GM08714 (cell line): ENCODE measurements at regions not wholly inside any gene's neighbourhood (a gene's known extent, or its start where the extent isn't known, plus 50 kb on each side); places are given as distances from the start of the nearest gene placed in this dataset.
"Not testable (repeated sequence)": the region's sequence is repeated elsewhere in the genome, so short reads cannot be mapped to it uniquely, and the experiment has no call there.

ENCODE experiments used
- H3K4me3 ChIP-seq: fragments of 200-500 bp; sonication (Bioruptor generic); 2 replicates; pipeline ENCODE4 v1.5.1; 2014; ENCODE audit warnings: mild to moderate bottlenecking, low read length, inconsistent platforms
- ZNF274 ChIP-seq: IDR thresholded peaks from 2 replicates; pipeline ENCODE4 v1.6.1; 2012; ENCODE audit warnings: mild to moderate bottlenecking, low read depth, low read length

DNA sequence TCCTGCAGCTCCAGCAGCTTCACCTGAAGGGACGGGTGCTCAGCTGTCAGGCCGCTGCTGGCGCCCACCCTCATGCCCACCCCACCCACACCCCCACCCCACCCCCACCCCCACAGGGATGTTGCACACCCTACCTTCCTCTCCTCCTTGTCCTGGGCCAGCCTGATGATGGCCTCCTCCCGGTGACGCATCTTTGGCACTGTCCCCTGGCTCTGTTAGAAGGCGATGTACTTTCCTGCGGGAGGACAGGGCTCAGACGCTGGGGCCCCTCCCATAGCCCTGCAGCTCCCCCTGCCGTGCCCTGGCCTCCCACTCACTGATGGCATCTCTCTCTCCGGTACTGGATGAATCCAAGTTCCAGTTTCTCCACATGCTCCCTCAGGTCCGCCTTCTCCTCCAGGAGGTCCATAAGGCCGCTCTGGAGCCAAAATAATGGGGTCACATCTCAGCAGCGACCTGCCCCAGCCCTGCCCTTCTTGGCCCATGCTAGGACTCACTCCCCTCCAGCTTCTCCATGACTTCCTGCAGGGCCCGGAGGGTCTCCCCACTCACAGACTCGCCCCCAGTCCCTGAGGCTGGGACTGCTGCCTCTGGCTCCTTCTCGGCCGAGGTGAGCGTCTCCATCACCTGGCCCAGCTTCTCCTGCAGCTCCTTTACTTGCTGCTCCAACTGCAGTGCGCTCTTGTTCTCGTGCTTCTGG is 55.2 kb downstream of the GOLGA8B start:
- H3K4me3 ChIP-seq: not testable (repeated sequence)

DNA sequence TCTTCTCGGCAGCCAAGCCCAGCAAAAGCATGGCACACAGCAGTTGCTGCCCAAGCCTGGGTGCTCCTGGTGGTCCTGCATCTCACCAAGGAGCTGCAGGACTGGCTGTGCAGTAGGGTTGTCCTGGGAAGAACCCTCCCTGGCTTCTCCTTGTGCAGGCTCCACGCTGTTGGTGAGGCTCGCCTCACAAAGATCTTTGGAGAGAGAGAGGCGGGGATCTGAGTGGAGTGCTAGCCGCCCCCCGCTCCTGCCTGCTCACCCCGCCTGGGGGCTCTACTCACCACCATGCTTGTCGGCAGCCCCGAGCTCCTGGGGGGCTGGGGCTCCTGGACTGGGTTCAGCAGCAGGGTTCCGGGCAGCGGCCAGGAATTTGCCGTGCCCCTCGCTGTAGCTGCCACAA is 55.8 kb downstream of the GOLGA8B start:
- H3K4me3 ChIP-seq: not testable (repeated sequence)

DNA sequence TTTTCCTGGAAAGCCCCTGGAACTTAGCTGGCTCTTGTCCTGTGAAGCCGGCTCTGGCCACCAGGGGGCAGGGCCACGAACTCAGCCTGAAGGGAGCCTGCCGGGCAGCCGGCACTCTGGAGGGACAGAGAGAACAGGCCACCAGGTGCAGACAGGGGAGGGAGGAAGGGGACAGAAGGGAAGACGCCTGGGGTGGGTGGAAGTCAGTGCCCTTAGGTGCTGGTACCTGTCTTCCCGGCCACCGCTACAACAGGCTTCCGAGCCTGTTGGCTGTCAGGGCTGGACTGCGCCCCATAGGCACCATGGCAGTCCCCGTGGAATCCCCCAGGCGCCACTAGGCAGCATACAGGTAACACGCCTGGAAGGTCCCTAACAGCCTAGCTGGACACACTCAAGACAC is 59.6 kb downstream of the GOLGA8B start:
- H3K4me3 ChIP-seq: not testable (repeated sequence)

DNA sequence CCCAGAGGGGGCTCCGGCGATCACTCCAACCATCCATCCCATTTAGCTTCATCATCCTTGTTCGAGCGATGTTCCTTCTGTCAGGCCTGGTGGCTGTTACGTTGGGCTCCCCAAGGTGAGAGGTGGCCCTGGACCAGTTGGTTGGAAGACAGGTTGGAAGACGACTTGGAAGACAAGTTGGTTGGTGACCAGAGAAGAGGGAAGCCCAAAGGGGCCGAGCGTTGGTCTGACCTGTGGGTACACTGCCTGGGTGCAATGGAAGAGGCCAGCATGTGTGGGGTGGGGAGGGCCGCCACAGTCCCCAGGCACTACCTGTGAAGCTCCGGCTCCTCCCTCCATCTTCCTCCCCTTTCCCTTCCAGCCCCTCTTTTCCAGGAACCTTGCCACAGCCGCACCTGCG is 60.9 kb downstream of the GOLGA8B start:
- H3K4me3 ChIP-seq: not testable (repeated sequence)

DNA sequence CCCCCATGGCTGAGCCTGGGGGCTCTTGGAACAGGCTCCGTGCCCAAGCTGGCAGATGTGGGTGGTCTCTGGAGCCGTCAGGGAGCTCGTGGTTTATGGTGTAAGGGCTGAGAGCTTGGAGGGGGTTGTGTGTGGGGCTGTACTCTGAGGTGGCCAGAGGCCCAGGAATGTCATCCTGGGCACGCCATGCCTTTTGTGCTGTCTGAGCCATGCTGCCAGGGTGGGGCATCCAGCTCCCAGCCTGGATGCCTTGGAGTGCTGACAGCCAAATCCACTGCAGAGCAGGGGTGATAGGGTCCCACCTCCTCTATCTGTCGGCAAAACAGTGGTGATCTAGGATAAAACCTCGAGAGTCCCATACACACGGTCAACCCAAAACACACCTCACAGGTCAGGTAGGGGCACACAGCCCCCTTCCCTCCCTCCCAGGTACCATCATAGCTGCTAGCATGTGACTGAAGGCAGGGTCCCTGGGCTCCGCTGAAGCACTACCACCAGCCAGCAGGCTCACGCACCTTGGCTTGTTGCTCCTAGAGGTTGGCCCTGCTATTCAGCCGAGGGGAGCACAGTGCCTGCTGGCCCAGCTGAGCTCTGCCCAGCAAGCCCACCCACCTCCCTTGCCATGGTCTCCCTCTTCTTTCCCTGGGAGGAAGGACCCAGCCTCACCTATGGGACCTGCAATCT is 61.5 kb downstream of the GOLGA8B start:
- not testable (repeated sequence) for H3K4me3 ChIP-seq

DNA sequence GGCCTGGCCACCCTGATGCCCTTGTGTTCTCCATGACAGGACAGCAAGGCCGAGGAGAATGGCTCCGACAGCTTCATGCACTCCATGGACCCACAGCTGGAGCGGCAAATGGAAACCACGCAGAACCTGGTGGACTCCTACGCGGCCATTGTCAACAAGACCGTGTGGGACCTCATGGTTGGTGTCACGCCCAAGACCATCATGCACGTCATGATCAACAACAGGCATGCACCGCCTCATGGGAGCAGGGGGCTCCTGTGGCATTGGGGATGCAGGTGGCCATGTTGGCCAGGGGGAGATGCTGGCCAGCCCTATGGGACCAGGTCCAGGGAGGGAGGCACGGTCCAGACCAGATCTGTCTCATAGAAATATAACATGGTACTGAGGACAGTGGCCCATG is 62.9 kb downstream of the GOLGA8B start:
- no peak for TF ChIP-seq ZNF274
- no peak overlapping the region for H3K4me3 ChIP-seq

DNA sequence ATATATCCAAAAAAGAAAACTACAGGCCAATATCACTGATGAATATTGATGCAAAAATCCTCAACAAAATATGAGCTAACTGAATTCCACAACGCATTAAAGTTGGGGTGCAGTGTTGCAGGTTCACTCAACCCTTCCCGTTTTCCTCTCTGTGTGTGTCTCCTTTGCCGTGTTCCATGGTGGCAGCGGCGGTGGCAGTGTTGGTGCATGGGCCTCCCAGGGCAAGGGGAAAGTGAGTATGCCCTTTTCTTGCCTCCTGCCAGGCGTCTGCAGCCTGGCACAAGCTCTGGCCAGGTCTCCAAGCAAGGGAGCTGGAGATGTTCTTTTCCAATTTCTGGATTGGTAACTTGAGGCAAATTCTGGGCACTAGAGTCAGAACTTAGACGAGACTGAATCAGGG is 63.4 kb downstream of the GOLGA8B start:
- H3K4me3 ChIP-seq: not testable (repeated sequence)

- no peak for TF ChIP-seq ZNF274
- H3K4me3 ChIP-seq: peak overlapping the region; percentile 61; the same call in 1 of the 2 replicates
These were observed 69.2 kb downstream of the GOLGA8B start for GRCh38 chr15:34514251-34514670.

DNA sequence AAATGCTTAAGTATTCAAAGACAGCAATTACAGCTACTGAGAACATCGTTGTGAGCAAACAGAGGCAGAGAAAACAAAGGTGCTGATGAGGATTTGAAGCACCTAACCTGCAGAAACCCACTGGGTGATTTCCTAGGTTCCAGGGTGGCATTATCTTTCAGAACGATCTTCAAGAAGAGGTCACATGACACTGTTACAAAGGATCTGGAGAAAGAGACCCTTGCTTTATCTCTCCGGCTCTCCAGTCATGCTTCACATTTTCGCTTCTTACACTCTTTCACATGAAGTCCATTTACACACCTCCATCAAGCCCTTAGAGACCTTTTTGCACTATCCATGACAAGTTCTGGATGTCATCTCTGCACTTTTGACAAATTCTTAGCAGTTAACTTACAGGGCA is 70.8 kb downstream of the GOLGA8B start:
- H3K4me3 ChIP-seq: no peak overlapping the region
- no peak for TF ChIP-seq ZNF274

DNA sequence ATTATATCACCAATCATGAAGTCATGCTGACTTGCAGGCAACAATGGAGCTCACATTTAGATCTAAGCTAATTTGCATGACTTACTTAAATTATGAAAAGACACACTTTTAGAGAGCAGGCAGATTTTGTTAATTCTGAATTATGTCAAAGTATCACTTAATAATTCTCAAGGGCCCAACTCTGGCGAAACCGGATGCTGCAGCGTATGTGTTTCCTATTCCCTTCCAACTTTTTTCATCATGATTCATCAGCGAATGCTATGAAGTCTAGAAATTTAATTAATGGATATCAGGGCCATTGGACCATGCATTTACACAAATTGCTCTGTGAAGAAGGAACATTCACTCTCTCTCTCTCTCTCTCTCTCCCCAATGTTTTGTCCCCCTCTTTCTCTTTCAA is 63.5 kb upstream of the GOLGA8A start:
- TF ChIP-seq ZNF274: no peak
- H3K4me3 ChIP-seq: no peak overlapping the region

DNA sequence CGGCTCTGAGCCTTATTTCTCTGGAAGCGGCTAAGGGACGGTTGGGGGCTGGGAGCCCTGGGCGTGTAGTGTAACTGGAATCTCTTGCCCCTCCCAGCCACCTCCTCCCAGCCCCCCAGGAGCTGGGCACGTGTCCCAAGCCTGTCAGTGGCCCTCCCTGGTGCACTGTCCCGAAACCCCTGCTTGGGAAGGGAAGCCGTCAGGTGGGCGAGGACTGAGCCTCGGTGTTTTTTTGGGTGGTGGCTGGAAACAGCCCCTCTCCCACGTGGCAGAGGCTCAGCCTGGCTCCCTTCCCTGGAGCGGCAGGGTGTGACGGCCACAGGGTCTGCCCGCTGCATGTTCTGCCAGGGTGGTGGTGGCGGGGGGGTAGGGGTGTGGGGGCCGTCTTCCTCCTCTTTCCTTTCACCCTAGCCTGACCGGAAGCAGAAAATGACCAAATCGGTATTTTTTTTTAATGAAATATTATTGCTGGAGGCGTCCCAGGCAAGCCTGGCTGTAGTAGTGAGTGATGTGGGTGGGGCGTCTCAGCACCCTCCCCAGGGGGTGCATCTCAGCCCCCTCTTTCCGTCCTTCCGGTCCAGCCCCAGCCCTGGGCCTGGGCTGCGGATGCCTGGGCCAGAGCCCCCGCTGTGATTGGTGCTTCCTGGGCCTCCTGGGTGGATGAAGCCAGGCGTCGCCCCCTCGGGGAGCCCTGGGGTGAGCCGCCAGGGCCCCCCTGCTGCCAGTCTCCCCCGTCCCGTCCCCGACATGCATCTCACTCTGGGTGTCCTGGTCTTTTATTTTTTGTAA is 58.8 kb upstream of the GOLGA8A start:
- no peak for TF ChIP-seq ZNF274
- H3K4me3 ChIP-seq: no peak overlapping the region

DNA sequence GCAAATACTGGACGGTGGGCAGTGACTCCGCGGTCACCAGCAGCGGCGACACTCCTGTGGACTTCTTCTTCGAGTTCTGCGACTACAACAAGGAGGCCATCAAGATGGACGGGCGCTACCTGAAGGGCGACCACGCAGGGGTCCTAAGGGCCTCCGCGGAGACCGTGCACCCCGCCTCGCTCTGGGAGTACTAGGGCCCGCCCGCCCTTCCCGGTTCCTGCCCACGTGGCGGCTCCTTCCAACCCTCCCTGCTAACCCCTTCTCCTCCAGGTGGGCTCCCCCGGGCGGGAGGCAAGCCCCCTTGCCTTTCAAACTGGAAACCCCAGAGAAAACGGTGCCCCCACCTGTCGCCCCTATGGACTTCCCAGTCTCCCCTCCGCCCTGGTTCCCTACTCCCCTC is 58.1 kb upstream of the GOLGA8A start:
- H3K4me3 ChIP-seq: not testable (repeated sequence)

GRCh38 chr15:34494084-34494399 is 56.4 kb upstream of the GOLGA8A start:
- H3K4me3 ChIP-seq: no peak overlapping the region
- TF ChIP-seq ZNF274: no peak

- no peak overlapping the region for H3K4me3 ChIP-seq
- no peak for TF ChIP-seq ZNF274
These were observed 55.4 kb upstream of the GOLGA8A start for GRCh38 chr15:34493001-34493400.

GRCh38 chr15:34491488-34491887 is 53.9 kb upstream of the GOLGA8A start:
- TF ChIP-seq ZNF274: 0 out of 2 replicates have a peak, but pooled peaks have one; percentile 26
- not testable (repeated sequence) for H3K4me3 ChIP-seq
